ENCODE measurements at regions not wholly inside any gene's neighbourhood (a gene's known extent, or its start where the extent isn't known, plus 50 kb on each side); places are given as distances from the start of the nearest gene placed in this dataset.
"Not testable (repeated sequence)": the region's sequence is repeated elsewhere in the genome, so short reads cannot be mapped to it uniquely, and the experiment has no call there.

DNA sequence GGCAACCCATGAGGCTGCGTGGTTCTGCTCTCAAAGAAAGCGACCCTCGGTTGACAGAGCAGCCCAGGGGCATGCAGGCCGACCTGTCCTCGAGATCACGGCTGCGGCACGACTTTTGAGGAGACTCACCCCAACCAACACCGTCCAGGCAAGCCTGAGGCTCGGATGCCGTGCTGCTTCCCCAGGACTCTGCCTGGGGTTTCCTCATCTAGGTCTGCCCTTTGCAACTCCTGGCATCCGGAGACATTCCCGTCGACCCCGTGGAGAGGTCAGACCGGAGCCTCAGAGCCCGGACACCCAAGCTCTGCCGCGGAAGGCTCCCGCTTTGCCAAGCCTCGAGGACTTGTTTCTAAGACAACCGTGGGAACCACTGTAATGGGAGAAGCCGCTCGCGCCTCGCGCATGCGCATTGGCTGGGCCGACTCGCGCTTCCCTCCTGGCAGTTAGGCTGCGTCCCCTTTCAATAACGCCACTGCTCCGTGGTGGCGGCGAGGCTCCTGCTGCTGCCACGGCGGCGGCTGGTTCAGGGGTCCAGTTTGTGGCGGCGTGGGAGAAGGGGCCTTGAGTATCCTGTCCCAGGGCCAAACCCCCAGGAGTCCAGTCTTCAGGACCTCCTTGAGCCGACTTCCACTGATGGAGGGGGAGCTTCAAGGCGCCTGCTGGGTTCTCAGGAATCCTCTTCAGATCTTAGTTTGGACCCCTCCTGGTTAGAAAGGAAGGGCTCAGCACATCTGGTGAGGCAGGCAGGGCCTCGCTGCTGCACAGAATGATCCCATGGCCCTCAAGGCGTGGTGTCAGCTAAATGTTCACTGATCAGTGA, 101.7 kb upstream of the ZNF337 start:
- DNase-seq (ENCODE audit: low read depth, low spot score): not testable (repeated sequence)

- DNase-seq (ENCODE audit: low read depth, low spot score): not testable (repeated sequence)
Observed at GRCh38 chr20:25797062-25797461, 100.4 kb upstream of the ZNF337 start.

- not testable (repeated sequence) for DNase-seq (ENCODE audit: low read depth, low spot score)
Observed at GRCh38 chr20:25777241-25777640, 80.6 kb upstream of the ZNF337 start.

GRCh38 chr20:25774711-25775110, 78.1 kb upstream of the ZNF337 start:
- DNase-seq (ENCODE audit: low read depth, low spot score): not testable (repeated sequence)

- DNase-seq (ENCODE audit: low read depth, low spot score): not testable (repeated sequence)
Observed at GRCh38 chr20:25774203-25774602, 77.5 kb upstream of the ZNF337 start.

- not testable (repeated sequence) for DNase-seq (ENCODE audit: low read depth, low spot score)
Observed at GRCh38 chr20:25772437-25772836, 75.8 kb upstream of the ZNF337 start.

DNA sequence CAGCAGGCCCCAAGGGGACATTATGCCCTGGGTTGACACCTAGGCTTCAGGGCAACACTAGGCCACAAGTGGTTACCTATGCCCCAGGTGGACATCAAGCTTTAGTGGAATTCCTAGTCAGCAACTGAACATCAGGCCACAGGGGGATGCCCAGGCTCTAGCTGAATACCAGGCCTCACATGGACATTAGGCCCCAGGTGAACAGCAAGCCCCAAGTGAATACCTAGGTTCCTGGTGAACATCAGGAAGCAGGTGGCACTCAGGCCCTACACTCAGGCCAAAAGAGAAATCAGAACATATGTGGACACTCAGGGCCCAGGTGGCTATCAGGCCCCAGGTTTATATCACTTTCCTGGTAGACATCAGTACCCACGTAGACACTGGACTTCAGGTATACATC, 75.2 kb upstream of the ZNF337 start:
- DNase-seq (ENCODE audit: low read depth, low spot score): not testable (repeated sequence)

DNA sequence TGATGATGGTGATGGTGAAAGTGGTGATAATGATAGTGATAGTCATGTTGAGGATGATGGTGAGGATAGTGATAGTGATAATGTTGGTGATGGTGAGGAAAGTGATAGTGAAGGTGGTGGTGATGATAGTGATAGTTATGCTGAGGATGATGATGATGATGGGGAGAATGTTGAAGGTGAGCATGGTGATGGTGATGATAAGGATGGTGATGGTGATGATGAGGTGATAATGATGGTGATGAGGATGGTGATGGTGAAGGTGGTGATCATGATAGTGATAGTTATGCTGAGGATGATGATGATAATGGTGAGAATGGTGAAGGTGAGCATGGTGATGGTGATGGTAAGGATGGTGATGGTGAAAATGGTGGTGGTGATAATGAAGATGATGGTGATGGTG, 64.9 kb upstream of the ZNF337 start:
- DNase-seq (ENCODE audit: low read depth, low spot score): no peak

- not testable (repeated sequence) for DNase-seq (ENCODE audit: low read depth, low spot score)
Observed at GRCh38 chr20:25761046-25761445, 64.4 kb upstream of the ZNF337 start.

DNA sequence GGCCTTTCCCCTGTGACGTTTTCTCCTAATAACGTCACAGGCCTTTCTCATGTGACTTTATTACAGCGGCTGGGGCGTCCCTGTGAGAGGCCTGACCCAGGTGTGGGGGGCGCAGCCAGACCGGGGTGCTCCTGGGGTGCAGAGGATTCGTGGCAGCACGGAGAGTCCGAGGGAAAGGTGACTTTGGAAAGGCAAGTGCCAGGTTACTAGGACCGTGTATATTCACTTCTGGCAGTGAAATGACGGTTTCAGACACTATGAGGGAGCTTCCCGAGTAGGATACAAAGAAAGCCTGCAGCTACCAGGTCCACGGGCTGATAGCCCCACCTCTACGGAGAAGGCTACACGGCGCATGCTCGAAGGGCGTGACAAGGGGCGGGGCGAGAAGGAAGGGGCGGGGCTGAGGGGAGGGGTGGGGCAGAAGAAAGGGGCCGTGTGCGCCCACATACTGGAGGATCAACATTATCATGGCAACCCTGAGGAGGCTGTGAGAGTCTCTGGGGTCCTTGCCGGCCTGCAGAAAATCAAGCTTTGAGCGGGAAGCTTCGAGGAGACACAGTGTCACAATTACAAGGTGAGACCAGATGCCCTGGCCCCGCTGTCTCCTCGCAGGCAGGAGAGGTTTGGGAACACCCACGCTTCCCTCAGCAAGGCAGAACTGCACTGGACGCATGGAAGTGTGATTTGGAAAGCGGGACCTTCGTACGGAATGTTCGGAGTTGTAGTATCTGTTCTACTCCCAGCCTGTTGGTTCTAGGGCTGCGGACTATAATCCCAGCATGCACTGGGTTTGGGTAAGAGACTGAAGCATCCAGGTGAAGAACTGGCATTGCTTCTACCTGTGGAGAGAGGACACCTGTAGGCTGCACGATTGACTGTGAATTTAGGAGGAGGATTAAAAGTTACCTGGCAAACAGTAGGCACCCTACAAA, 54.4 kb upstream of the ZNF337 start:
- DNase-seq (ENCODE audit: low read depth, low spot score): peak; percentile 20

GRCh38 chr20:25750220-25750764, 53.6 kb upstream of the ZNF337 start:
- no peak for DNase-seq (ENCODE audit: low read depth, low spot score)

DNA sequence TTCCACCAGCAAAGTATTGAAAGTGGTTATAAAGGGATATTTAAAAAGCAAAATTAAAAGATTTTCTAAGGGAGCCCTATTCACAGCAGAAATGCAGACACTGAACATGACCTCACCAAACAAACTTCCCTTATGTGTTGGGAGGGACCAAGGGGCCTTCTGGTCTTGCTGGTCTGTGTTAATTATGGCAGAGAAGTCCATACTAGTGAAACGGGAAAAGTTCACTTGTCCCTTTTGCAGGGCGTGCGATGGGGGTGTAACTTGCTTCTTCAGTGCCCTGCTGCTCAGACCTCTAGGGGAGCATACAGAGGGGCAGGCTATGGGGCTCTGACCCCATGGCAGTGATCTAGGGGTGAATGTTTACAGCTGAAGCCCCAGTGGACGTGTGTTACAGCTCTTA, 53.0 kb upstream of the ZNF337 start:
- DNase-seq (ENCODE audit: low read depth, low spot score): no peak
